Esophagus muscularis mucosa (tissue), 4 donors: ENCODE measurements at regions not wholly inside any gene's neighbourhood (a gene's known extent, or its start where the extent isn't known, plus 50 kb on each side); places are given as distances from the start of the nearest gene placed in this dataset.

Experiments
- DNase-seq: peaks from one replicate; pipeline ENCODE4 v3.0.0-alpha.2; 2017; ENCODE audit errors: extremely low spot score
- H3K27ac ChIP-seq, 4 donors: fragments of 200-600 bp; sonication (generic); replicated peaks in 1 of 4; 1 replicate in 3 of 4; 2 replicates in 1 of 4; pipeline ENCODE4 v1.5.1; 2016 to 2019; ENCODE audit warnings: mild to moderate bottlenecking in 1 of 4
- H3K27me3 ChIP-seq, 4 donors: fragments of 200-600 bp; sonication (generic); one replicate each; pipeline versions ENCODE4 v1.5.1 to v1.6.0; 2016 to 2019
- H3K36me3 ChIP-seq, 4 donors: fragments of 200-600 bp; sonication (generic); one replicate each; pipeline ENCODE4 v1.5.1; 2016 to 2019
- H3K4me1 ChIP-seq, 4 donors: fragments of 200-600 bp; sonication (generic); one replicate each; pipeline ENCODE4 v1.5.1; 2016 to 2019
- H3K4me3 ChIP-seq, 4 donors: fragments of 200-600 bp; sonication (generic); 1 replicate in 2 of 4; 2 replicates in 2 of 4; pipeline ENCODE4 v1.5.1; 2016 to 2019; ENCODE audit warnings: mild to moderate bottlenecking in 4 of 4, moderate library complexity in 1 of 4
- H3K9me3 ChIP-seq, 4 donors: fragments of 200-600 bp; sonication (generic); 1 replicate in 3 of 4; 2 replicates in 1 of 4; pipeline ENCODE4 v1.5.1; 2016 to 2019
- CTCF ChIP-seq, 3 experiments: fragments of 200-600 bp in 2 of 3; fragments of 450-650 bp in 1 of 3; sonication (generic) in 2 of 3; IDR thresholded peaks; one replicate each; pipeline ENCODE4 v1.5.1; 2017 to 2019; ENCODE audit warnings: antibody characterized with exemption in 3 of 3, mild to moderate bottlenecking in 2 of 3, moderate library complexity in 1 of 3
- EP300 ChIP-seq: sonication (generic); formaldehyde crosslinking; IDR thresholded peaks from one replicate; pipeline ENCODE4 v1.6.1; 2017; ENCODE audit warnings: antibody characterized with exemption
- POLR2A ChIP-seq: fragments of 450-650 bp; IDR thresholded peaks from one replicate; pipeline ENCODE4 v1.6.1; 2017; ENCODE audit warnings: antibody characterized with exemption, moderate library complexity, mild to moderate bottlenecking, low read depth
- POLR2AphosphoS5 ChIP-seq, 2 donors: sonication (generic); formaldehyde crosslinking; IDR thresholded peaks; one replicate each; pipeline ENCODE4 v1.6.1; 2017; ENCODE audit warnings: antibody characterized with exemption in 2 of 2
- WGBS: methylation state at CpG from one replicate; pipeline ENCODE4 v1.1.5; 2018; 5-methylcytosine and 5-hydroxymethylcytosine counted together
- intact Hi-C: fragments of 100-400 bp; cut with DNase I; formaldehyde crosslinking; loops from one replicate; pipeline ENCODE4 v1.15.1; 2023

DNA sequence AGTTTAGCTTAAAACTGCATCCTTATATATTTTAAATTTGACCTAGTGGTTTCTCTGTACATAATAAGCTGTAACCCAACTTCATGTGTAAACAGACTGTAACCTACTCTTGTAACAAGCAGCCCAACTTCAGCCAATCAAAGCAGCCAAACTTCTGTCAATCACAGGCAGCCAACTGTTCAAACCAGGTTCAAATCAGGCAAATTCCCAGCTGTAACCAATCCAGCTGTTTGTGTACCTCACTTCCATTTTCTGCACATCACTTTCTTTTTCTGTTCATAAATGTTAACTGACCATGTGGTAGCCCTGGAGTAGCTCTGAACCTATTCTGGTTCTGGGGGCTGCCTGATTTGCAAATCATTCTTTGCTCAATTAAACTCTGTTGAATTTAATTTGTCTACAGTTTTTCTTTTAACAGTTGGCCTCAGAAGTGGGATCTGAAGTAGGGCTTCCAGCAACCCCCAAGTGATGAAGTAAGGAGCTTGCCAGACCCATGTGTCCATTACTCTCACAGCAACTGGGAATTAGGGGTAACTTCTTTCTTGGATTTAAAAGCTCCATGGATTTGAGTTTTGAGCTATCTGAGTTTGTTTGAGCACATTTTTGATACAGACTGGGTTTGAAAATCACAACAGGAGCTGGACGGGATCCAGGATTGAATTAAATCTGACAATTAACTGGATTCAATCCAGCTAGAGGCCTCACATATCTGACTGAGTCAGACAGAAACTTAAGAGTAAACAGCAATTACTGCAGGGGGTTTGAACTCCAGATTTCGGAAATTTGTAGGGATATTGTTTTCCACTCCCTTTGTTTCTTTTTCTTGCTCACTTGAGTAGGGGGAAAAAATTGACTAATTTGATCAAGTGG, 1569.7 kb upstream of the SLC39A10 start:
- intact Hi-C loops: no loop called here
- no peak overlapping the region for H3K4me3 ChIP-seq

GRCh38 chr2:194086129-194086528, 1570.9 kb upstream of the SLC39A10 start:
- no peaks in the 10 kb centered on the region for H3K27me3 ChIP-seq
- WGBS: 20% methylated on average over 1 of the region's 1 CpG
- no peak overlapping the region for H3K27ac ChIP-seq
- no peak for DNase-seq
- no peak overlapping the region for H3K4me3 ChIP-seq
- no peaks in the 10 kb centered on the region for H3K4me1 ChIP-seq
- H3K36me3 ChIP-seq: no peaks in the 10 kb centered on the region
- no peak for TF ChIP-seq EP300
- TF ChIP-seq CTCF (IDR thresholded peaks at IDR 0.05): no peak
- TF ChIP-seq POLR2AphosphoS5 (IDR thresholded peaks at IDR 0.05): no peak
- TF ChIP-seq POLR2A: no peak
- intact Hi-C loops: no loop called here
- H3K9me3 ChIP-seq: no peaks in the 10 kb centered on the region

More for the DNA sequence above, 1569.7 kb upstream of the SLC39A10 start:
- Histone ChIP-seq H3K36me3 (no peaks in the 10 kb centered on the region), H3K4me1 (no peaks in the 10 kb centered on the region), H3K27ac (no peak overlapping the region), H3K9me3 (no peaks in the 10 kb centered on the region), H3K27me3 (no peaks in the 10 kb centered on the region)
- DNase-seq: no peak
- TF ChIP-seq POLR2A (no peak), POLR2AphosphoS5 (IDR thresholded peaks at IDR 0.05) (no peak), CTCF (IDR thresholded peaks at IDR 0.05) (no peak), EP300 (no peak)
- WGBS: 75% methylated on average over 2 of the region's 2 CpGs

- H3K4me3 ChIP-seq: no peak overlapping the region
These were observed 1577.0 kb upstream of the SLC39A10 start for GRCh38 chr2:194079989-194080388.

DNA sequence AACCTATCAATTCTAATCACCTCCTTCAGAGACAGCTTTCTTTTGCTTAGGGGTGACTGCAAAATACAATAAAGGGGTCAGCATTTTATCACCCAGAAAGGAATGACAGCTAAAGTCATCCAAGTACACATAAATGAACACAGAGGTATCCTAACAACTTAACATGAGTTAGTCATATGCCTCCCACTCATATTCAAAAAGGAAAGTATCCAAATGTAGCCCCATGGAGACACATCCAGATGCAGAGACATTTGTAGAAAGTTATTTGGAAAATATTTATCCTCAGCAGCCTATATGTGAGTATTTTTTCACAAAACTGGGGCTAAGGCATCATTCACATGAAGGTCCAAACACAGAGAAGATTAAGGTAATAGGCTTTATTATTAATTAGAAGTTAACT, 1579.7 kb upstream of the SLC39A10 start:
- Histone ChIP-seq H3K36me3 (no peaks in the 10 kb centered on the region), H3K4me3 (no peak overlapping the region), H3K9me3 (no peaks in the 10 kb centered on the region), H3K4me1 (no peaks in the 10 kb centered on the region), H3K27ac (no peak overlapping the region), H3K27me3 (no peaks in the 10 kb centered on the region)
- intact Hi-C loops: no loop called here
- no peak for DNase-seq
- TF ChIP-seq CTCF (IDR thresholded peaks at IDR 0.05) (no peak), POLR2A (no peak), EP300 (no peak), POLR2AphosphoS5 (IDR thresholded peaks at IDR 0.05) (no peak)

More at GRCh38 chr2:194079989-194080388, 1577.0 kb upstream of the SLC39A10 start:
- no peaks in the 10 kb centered on the region for H3K4me1 ChIP-seq
- DNase-seq: no peak
- H3K27me3 ChIP-seq: no peaks in the 10 kb centered on the region
- no peaks in the 10 kb centered on the region for H3K9me3 ChIP-seq
- no peaks in the 10 kb centered on the region for H3K36me3 ChIP-seq
- H3K27ac ChIP-seq: no peak overlapping the region
- 71% methylated on average over 3 of the region's 3 CpGs for WGBS
- intact Hi-C loops: no loop called here
- no peak for TF ChIP-seq EP300
- TF ChIP-seq POLR2A: no peak

DNA sequence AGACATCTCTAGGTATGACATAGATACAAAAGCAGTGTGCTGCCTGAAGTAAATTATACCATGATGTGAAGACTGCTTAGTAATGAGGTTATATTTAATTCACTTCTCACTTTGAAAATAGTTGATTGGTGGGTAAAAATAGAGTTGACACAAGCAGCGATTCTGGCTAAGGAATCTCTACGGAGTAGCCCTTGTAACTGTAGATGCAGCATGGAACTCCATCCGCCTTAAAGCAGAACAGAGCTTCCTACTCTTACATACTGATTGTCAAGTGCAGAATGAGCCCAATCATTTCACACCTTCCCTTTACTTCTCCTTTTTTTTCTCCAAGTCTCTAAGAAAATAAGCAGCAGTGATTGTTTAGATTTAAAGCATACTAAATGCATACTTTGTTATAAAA, 1594.6 kb upstream of the SLC39A10 start:
- Histone ChIP-seq H3K4me3 (no peak overlapping the region), H3K4me1 (peaks cover 0 to 6% (median 2%) of the 10 kb centered on the region in 4 donors), H3K9me3 (no peaks in the 10 kb centered on the region), H3K27me3 (no peaks in the 10 kb centered on the region), H3K36me3 (no peaks in the 10 kb centered on the region), H3K27ac (no peak overlapping the region)
- intact Hi-C loops: no loop called here
- DNase-seq: no peak
- 36% methylated on average over 3 of the region's 3 CpGs for WGBS
- TF ChIP-seq POLR2A (no peak), CTCF (IDR thresholded peaks at IDR 0.05) (no peak), POLR2AphosphoS5 (IDR thresholded peaks at IDR 0.05) (no peak), EP300 (no peak)
